ENCODE measurements at regions not wholly inside any gene's neighbourhood (a gene's known extent, or its start where the extent isn't known, plus 50 kb on each side); places are given as distances from the start of the nearest gene placed in this dataset.
"Not testable (repeated sequence)": the region's sequence is repeated elsewhere in the genome, so short reads cannot be mapped to it uniquely, and the experiment has no call there.

- in situ Hi-C loops (cut with HindIII; ENCODE audit: low sequenced_read_pairs), result no loop called here
- no peak for DNase-seq (ENCODE audit: low read depth)
- no peak for TF ChIP-seq CTCF (IDR thresholded peaks at IDR 0.05; ENCODE audit: low read depth, low read length, missing control alignments)
- no peak overlapping the region for H3K4me3 ChIP-seq (ENCODE audit: low read depth, low read length)
These were observed 122.2 kb downstream of the RFPL4B start for GRCh38 chr6:112469306-112469705.

GRCh38 chr6:112470376-112470775, 123.2 kb downstream of the RFPL4B start:
- in situ Hi-C loops (cut with HindIII; ENCODE audit: low sequenced_read_pairs), result no loop called here
- no peak overlapping the region for H3K4me3 ChIP-seq (ENCODE audit: low read depth, low read length)
- TF ChIP-seq CTCF (IDR thresholded peaks at IDR 0.05; ENCODE audit: low read depth, low read length, missing control alignments), result no peak
- no peak for DNase-seq (ENCODE audit: low read depth)

GRCh38 chr6:112470950-112471349, 123.8 kb downstream of the RFPL4B start:
- no peak for TF ChIP-seq CTCF (IDR thresholded peaks at IDR 0.05; ENCODE audit: low read depth, low read length, missing control alignments)
- no peak for DNase-seq (ENCODE audit: low read depth)
- in situ Hi-C loops (cut with HindIII; ENCODE audit: low sequenced_read_pairs), result no loop called here
- H3K4me3 ChIP-seq (ENCODE audit: low read depth, low read length), result no peak overlapping the region

- no peak overlapping the region for H3K4me3 ChIP-seq (ENCODE audit: low read depth, low read length)
- no peak for TF ChIP-seq CTCF (IDR thresholded peaks at IDR 0.05; ENCODE audit: low read depth, low read length, missing control alignments)
- in situ Hi-C loops (cut with HindIII; ENCODE audit: low sequenced_read_pairs), result no loop called here
- peak; percentile 22 for DNase-seq (ENCODE audit: low read depth)
These were observed 128.0 kb downstream of the RFPL4B start for GRCh38 chr6:112475083-112475482.

GRCh38 chr6:112477125-112477524, 130.0 kb downstream of the RFPL4B start:
- H3K4me3 ChIP-seq (ENCODE audit: low read depth, low read length), result no peak overlapping the region
- DNase-seq (ENCODE audit: low read depth), result no peak
- no peak for TF ChIP-seq CTCF (IDR thresholded peaks at IDR 0.05; ENCODE audit: low read depth, low read length, missing control alignments)
- in situ Hi-C loops (cut with HindIII; ENCODE audit: low sequenced_read_pairs), result no loop called here

GRCh38 chr6:112478036-112478435, 130.9 kb downstream of the RFPL4B start:
- TF ChIP-seq CTCF (IDR thresholded peaks at IDR 0.05; ENCODE audit: low read depth, low read length, missing control alignments), result no peak
- DNase-seq (ENCODE audit: low read depth), result no peak
- H3K4me3 ChIP-seq (ENCODE audit: low read depth, low read length), result no peak overlapping the region
- in situ Hi-C loops (cut with HindIII; ENCODE audit: low sequenced_read_pairs), result no loop called here

GRCh38 chr6:112479975-112480374, 132.8 kb downstream of the RFPL4B start:
- DNase-seq (ENCODE audit: low read depth); in situ Hi-C loops (cut with HindIII; ENCODE audit: low sequenced_read_pairs); H3K4me3 ChIP-seq (ENCODE audit: low read depth, low read length): not testable (repeated sequence)

All from astrocyte of the cerebellum (primary cell).